ENCODE measurements at regions not wholly inside any gene's neighbourhood (a gene's known extent, or its start where the extent isn't known, plus 50 kb on each side); places are given as distances from the start of the nearest gene placed in this dataset.

DNA sequence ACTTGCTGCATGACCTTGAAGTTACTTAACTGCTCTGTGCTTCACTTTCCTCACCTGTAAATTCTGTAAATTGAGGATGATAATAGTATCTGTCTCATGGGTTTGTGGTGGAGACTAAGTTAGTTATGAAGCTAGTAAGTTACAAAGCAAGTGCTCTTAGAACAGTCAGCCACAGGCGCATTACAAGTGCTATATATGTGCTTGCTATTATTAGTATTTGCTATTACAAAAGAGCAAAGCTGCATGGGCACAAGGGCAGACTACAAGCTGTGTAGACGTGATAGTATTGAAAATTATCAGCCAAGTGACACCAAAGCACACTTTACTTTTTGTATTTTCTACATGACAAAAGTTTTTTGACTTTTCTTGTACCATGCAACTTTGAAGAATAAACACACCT lies 150.9 kb upstream of the CTTNBP2NL start:
- Histone ChIP-seq H3K27me3 (ENCODE audit: control insufficient read depth, insufficient read depth, low read length) (no peaks in the 10 kb centered on the region), H3K9me3 (ENCODE audit: control insufficient read depth, insufficient read depth, low read length) (no peaks in the 10 kb centered on the region), H3K36me3 (ENCODE audit: control insufficient read depth, insufficient read depth, low read length) (no peaks in the 10 kb centered on the region), H3K4me1 (ENCODE audit: control insufficient read depth, insufficient read depth, low read length) (no peaks in the 10 kb centered on the region), H3K27ac (ENCODE audit: low read length) (no peak overlapping the region), H3K4me3 (ENCODE audit: low read length) (no peak overlapping the region)
- TF ChIP-seq, protein P1, sequence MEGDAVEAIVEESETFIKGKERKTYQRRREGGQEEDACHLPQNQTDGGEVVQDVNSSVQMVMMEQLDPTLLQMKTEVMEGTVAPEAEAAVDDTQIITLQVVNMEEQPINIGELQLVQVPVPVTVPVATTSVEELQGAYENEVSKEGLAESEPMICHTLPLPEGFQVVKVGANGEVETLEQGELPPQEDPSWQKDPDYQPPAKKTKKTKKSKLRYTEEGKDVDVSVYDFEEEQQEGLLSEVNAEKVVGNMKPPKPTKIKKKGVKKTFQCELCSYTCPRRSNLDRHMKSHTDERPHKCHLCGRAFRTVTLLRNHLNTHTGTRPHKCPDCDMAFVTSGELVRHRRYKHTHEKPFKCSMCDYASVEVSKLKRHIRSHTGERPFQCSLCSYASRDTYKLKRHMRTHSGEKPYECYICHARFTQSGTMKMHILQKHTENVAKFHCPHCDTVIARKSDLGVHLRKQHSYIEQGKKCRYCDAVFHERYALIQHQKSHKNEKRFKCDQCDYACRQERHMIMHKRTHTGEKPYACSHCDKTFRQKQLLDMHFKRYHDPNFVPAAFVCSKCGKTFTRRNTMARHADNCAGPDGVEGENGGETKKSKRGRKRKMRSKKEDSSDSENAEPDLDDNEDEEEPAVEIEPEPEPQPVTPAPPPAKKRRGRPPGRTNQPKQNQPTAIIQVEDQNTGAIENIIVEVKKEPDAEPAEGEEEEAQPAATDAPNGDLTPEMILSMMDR (IDR thresholded peaks at IDR 0.05) = no peak
- no peaks in the 10 kb centered on the region for H3K4me1 Mint-ChIP-seq
- ATAC-seq (no peak), DNase-seq (no peak)
- H3K27me3 Mint-ChIP-seq (ENCODE audit: low read depth in 2 of 2) = peaks cover 11 to 12% of the 10 kb centered on the region in 2 donors
- no peak overlapping the region for H3K4me3 Mint-ChIP-seq
- intact Hi-C loops (cut with micrococcal nuclease) = no loop called here
- H3K9me3 Mint-ChIP-seq = no peaks in the 10 kb centered on the region
- WGBS (ENCODE audit: insufficient coverage) = 86% methylated on average over 2 of the region's 2 CpGs
- H3K36me3 Mint-ChIP-seq = no peaks in the 10 kb centered on the region
- no peak overlapping the region for H3K27ac Mint-ChIP-seq

DNA sequence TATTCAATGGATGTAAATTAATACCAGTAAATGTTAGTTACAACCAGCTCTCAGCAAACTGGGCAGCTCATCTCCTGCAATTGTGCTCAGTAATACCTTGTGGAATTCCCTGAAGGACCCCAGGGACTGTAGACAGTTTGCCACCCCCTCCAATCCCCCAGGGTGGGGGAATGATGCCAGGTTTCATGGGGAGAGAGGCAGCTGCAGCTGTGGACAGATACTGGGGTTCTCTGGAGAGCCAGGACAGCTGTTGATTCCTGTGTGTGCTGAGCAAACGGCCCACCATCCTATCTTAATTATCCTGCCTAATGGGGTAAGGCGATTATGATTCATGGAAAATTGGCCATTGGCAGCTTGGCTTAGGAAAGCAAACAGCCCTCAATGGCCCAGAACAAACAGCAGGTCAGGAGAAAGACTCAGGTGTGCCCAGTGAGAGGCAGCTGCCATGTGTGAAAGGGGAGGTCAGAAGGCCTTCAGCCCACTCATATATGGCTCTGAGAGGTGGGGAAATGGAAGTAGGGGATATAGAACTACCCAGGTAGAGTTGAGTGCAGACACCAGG lies 148.9 kb upstream of the CTTNBP2NL start:
- intact Hi-C loops (cut with micrococcal nuclease) = no loop called here
- no peak for DNase-seq
- no peak overlapping the region for H3K27ac Mint-ChIP-seq
- peaks cover 11 to 14% of the 10 kb centered on the region in 2 donors for H3K27me3 Mint-ChIP-seq (ENCODE audit: low read depth in 2 of 2)
- Histone ChIP-seq H3K27me3 (ENCODE audit: control insufficient read depth, insufficient read depth, low read length) (no peaks in the 10 kb centered on the region), H3K9me3 (ENCODE audit: control insufficient read depth, insufficient read depth, low read length) (no peaks in the 10 kb centered on the region), H3K27ac (ENCODE audit: low read length) (no peak overlapping the region), H3K4me3 (ENCODE audit: low read length) (no peak overlapping the region), H3K4me1 (ENCODE audit: control insufficient read depth, insufficient read depth, low read length) (no peaks in the 10 kb centered on the region), H3K36me3 (ENCODE audit: control insufficient read depth, insufficient read depth, low read length) (no peaks in the 10 kb centered on the region)
- ATAC-seq = no peak
- TF ChIP-seq, protein P1 (IDR thresholded peaks at IDR 0.05) = no peak
- H3K4me3 Mint-ChIP-seq = no peak overlapping the region
- WGBS (ENCODE audit: insufficient coverage) = 69% methylated on average over 2 of the region's 2 CpGs
- H3K9me3 Mint-ChIP-seq = no peaks in the 10 kb centered on the region
- H3K36me3 Mint-ChIP-seq = no peaks in the 10 kb centered on the region
- H3K4me1 Mint-ChIP-seq = no peaks in the 10 kb centered on the region

DNA sequence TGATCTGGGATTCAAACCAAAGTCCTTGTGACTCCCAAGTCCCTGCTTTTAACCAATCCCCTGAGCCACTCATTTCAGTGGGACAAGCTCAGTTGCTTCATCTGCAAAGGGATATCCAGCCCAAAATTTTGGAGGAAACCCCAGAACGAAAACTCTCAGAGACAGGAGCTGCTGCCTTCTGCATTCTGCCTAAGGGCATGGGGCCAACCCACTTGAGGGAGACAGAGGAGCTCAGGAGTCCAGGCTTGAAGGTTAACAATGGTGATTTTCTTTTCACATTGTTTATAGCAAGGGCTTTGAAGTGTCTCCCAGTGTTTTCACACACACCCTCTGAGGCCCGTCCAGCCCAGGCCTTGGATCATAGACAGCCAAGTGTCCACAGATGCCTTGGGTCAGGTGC lies 148.1 kb upstream of the CTTNBP2NL start:
- Histone ChIP-seq H3K27ac (ENCODE audit: low read length) (no peak overlapping the region), H3K9me3 (ENCODE audit: control insufficient read depth, insufficient read depth, low read length) (no peaks in the 10 kb centered on the region), H3K4me3 (ENCODE audit: low read length) (no peak overlapping the region), H3K4me1 (ENCODE audit: control insufficient read depth, insufficient read depth, low read length) (no peaks in the 10 kb centered on the region), H3K27me3 (ENCODE audit: control insufficient read depth, insufficient read depth, low read length) (no peaks in the 10 kb centered on the region), H3K36me3 (ENCODE audit: control insufficient read depth, insufficient read depth, low read length) (no peaks in the 10 kb centered on the region)
- 86% methylated on average over 2 of the region's 2 CpGs for WGBS (ENCODE audit: insufficient coverage)
- Mint-ChIP-seq H3K27me3 (ENCODE audit: low read depth in 2 of 2) (peaks cover 11 to 16% of the 10 kb centered on the region in 2 donors), H3K27ac (no peak overlapping the region), H3K9me3 (no peaks in the 10 kb centered on the region), H3K4me3 (no peak overlapping the region), H3K36me3 (no peaks in the 10 kb centered on the region), H3K4me1 (no peaks in the 10 kb centered on the region)
- no peak for DNase-seq
- TF ChIP-seq, protein P1 (IDR thresholded peaks at IDR 0.05) = no peak
- ATAC-seq = no peak
- intact Hi-C loops (cut with micrococcal nuclease) = no loop called here

DNA sequence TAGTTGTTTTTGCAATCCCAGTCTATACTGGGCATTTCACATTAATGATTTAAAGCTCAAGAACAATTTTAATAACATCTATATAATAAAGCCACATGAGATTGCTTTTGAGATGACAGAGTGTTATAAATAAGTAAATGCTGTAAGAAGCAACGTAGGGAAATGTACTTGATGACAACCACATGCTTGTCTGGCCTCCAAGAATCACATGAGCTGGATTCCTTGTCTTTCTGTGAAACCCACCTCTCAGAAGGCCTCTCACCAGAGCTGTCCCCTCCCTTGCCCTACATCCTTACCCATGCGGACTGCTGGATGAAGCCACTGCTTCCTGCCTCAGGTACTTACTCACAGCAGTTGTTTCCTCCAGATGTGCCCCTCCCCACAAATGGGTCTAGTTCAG lies 145.1 kb upstream of the CTTNBP2NL start:
- H3K27me3 Mint-ChIP-seq (ENCODE audit: low read depth in 2 of 2) = peaks cover 21 to 32% of the 10 kb centered on the region in 2 donors
- no peak for DNase-seq
- ATAC-seq = no peak
- Histone ChIP-seq H3K4me1 (ENCODE audit: control insufficient read depth, insufficient read depth, low read length) (no peaks in the 10 kb centered on the region), H3K27me3 (ENCODE audit: control insufficient read depth, insufficient read depth, low read length) (no peaks in the 10 kb centered on the region), H3K27ac (ENCODE audit: low read length) (no peak overlapping the region), H3K9me3 (ENCODE audit: control insufficient read depth, insufficient read depth, low read length) (no peaks in the 10 kb centered on the region), H3K4me3 (ENCODE audit: low read length) (no peak overlapping the region), H3K36me3 (ENCODE audit: control insufficient read depth, insufficient read depth, low read length) (no peaks in the 10 kb centered on the region)
- H3K9me3 Mint-ChIP-seq = no peaks in the 10 kb centered on the region
- TF ChIP-seq, protein P1 (IDR thresholded peaks at IDR 0.05) = no peak
- WGBS (ENCODE audit: insufficient coverage) = 63% methylated on average over 2 of the region's 2 CpGs
- no peak overlapping the region for H3K4me3 Mint-ChIP-seq
- no peaks in the 10 kb centered on the region for H3K36me3 Mint-ChIP-seq
- no peak overlapping the region for H3K27ac Mint-ChIP-seq
- intact Hi-C loops (cut with micrococcal nuclease) = no loop called here
- no peaks in the 10 kb centered on the region for H3K4me1 Mint-ChIP-seq

Data from natural killer cell (primary cell).